ENCODE measurements at regions not wholly inside any gene's neighbourhood (a gene's known extent, or its start where the extent isn't known, plus 50 kb on each side); places are given as distances from the start of the nearest gene placed in this dataset.

DNA sequence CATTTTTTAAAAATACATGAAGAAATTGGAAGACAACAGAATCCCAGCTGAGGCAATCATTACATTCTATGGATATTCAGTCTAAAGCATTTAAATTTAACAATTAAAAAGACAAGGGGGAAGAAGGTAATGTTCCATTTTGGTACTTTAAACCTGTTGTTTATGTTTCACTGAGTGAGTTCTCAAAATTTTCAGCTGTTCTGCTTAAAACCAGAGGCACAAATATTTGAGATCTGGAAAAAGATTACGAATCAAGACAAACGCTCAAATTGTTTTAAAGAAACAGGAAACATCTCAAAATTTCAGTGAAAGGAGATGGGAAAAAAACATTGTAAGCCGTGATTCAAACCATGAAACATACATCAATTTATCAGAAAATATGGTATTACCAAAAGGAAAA is 656.2 kb upstream of the CHAC2 start:
- DNase-seq (ENCODE audit: insufficient read length, low spot score) (no peak), FAIRE-seq (no peak)
- TF ChIP-seq POU2F2 (IDR thresholded peaks at IDR 0.05; ENCODE audit: low read depth, low read length) (no peak), PAX5 (IDR thresholded peaks at IDR 0.05; ENCODE audit: insufficient read depth, low read length, severe bottlenecking) (no peak), SPI1 (IDR thresholded peaks at IDR 0.05; ENCODE audit: low read depth, low read length) (no peak), TAF1 (IDR thresholded peaks at IDR 0.05; ENCODE audit: low read depth, low read length) (no peak), POLR2AphosphoS5 (IDR thresholded peaks at IDR 0.05; ENCODE audit: low read depth, low read length) (no peak), POLR2A (IDR thresholded peaks at IDR 0.05; ENCODE audit: low read depth, low read length) (no peak)

DNA sequence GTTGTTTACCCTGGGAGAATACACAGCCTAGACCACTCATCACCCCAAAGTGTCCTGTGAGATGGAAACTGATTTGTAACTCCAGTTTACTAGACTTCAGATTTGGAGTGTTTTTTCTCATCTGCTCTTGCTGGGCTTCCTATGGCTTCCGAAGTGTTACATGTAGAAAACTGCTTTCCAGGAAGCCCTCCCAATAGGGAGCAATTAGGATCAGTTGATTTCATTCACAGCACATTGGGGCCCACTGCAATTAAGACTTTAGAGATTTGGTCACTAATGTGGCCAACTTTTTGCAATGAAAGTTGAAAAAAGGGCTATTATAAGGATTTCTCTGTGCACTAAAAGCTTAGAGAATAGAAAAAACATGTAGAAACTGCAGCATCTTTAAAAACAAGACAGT is 656.6 kb upstream of the CHAC2 start:
- TF ChIP-seq PAX5 (IDR thresholded peaks at IDR 0.05; ENCODE audit: insufficient read depth, low read length, severe bottlenecking) (no peak), POLR2AphosphoS5 (IDR thresholded peaks at IDR 0.05; ENCODE audit: low read depth, low read length) (no peak), TAF1 (IDR thresholded peaks at IDR 0.05; ENCODE audit: low read depth, low read length) (no peak), POU2F2 (IDR thresholded peaks at IDR 0.05; ENCODE audit: low read depth, low read length) (no peak), SPI1 (IDR thresholded peaks at IDR 0.05; ENCODE audit: low read depth, low read length) (no peak), POLR2A (IDR thresholded peaks at IDR 0.05; ENCODE audit: low read depth, low read length) (no peak)
- DNase-seq (ENCODE audit: insufficient read length, low spot score): no peak
- FAIRE-seq: no peak

DNA sequence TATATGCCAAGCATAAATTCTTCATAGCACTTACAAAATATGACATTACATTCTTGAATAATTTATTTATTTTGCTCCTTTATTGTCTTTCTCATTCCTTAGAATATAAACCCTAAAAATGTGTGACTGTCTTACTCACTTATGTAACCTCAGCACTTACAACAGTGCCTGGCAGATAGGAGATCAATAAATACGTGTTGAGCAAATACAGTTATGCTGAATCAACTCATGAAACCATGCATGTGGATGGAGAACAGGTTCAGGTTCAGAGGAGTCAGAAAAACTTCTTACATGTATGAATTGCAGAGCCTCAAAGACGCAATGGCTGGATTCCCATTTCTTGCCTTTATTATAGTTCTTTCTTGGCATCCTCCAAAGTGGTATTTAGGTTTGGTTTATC is 659.4 kb upstream of the CHAC2 start:
- DNase-seq (ENCODE audit: insufficient read length, low spot score) (no peak), FAIRE-seq (no peak)
- no peak for TF ChIP-seq POU2F2 (IDR thresholded peaks at IDR 0.05; ENCODE audit: low read depth, low read length)
- TF ChIP-seq POLR2AphosphoS5 (IDR thresholded peaks at IDR 0.05; ENCODE audit: low read depth, low read length): no peak
- no peak for TF ChIP-seq TAF1 (IDR thresholded peaks at IDR 0.05; ENCODE audit: low read depth, low read length)
- TF ChIP-seq POLR2A (IDR thresholded peaks at IDR 0.05; ENCODE audit: low read depth, low read length): no peak
- TF ChIP-seq SPI1 (IDR thresholded peaks at IDR 0.05; ENCODE audit: low read depth, low read length): no peak
- TF ChIP-seq PAX5 (IDR thresholded peaks at IDR 0.05; ENCODE audit: insufficient read depth, low read length, severe bottlenecking): no peak

DNA sequence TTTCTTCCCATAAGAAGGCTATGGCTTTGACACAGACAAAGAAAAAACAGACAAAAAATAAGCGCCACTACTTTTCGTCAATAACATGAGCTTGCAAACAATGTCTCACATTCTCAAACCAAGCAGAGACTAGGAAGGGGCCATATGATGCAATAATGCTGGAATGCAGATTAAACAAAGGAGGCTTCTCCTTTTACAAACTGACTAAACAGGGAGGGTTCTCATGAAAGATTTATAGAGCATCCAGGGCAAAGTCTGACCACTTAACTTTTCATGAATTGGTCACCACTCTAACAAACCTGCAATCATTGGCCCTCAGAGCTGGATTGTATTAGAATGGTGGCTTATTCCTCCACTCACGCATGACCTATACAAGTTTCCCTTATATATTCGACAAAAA is 663.3 kb upstream of the CHAC2 start:
- no peak for DNase-seq (ENCODE audit: insufficient read length, low spot score)
- TF ChIP-seq SPI1 (IDR thresholded peaks at IDR 0.05; ENCODE audit: low read depth, low read length): no peak
- TF ChIP-seq POU2F2 (IDR thresholded peaks at IDR 0.05; ENCODE audit: low read depth, low read length): no peak
- TF ChIP-seq TAF1 (IDR thresholded peaks at IDR 0.05; ENCODE audit: low read depth, low read length): no peak
- TF ChIP-seq PAX5 (IDR thresholded peaks at IDR 0.05; ENCODE audit: insufficient read depth, low read length, severe bottlenecking): no peak
- no peak for TF ChIP-seq POLR2A (IDR thresholded peaks at IDR 0.05; ENCODE audit: low read depth, low read length)
- no peak for TF ChIP-seq POLR2AphosphoS5 (IDR thresholded peaks at IDR 0.05; ENCODE audit: low read depth, low read length)
- no peak for FAIRE-seq

DNA sequence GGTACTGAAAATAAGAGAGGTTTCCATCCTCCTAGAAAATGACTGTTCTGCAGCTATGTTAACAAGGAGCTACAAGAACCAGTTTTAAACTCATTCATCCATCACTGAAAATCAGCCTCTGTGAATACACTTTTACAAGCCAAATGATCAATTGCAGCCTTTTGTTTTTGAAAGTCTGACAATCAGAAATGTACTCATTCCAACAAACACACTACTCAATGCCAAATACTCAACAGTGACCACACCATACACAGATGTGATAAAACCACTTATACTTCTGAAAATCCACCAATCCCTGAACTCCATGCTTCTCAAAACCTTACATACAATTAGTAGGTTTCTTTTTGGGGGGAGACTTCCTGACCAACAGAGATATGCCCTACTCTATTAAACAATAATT is 663.9 kb upstream of the CHAC2 start:
- TF ChIP-seq POU2F2 (IDR thresholded peaks at IDR 0.05; ENCODE audit: low read depth, low read length) (no peak), SPI1 (IDR thresholded peaks at IDR 0.05; ENCODE audit: low read depth, low read length) (no peak), POLR2A (IDR thresholded peaks at IDR 0.05; ENCODE audit: low read depth, low read length) (no peak), TAF1 (IDR thresholded peaks at IDR 0.05; ENCODE audit: low read depth, low read length) (no peak), PAX5 (IDR thresholded peaks at IDR 0.05; ENCODE audit: insufficient read depth, low read length, severe bottlenecking) (no peak), POLR2AphosphoS5 (IDR thresholded peaks at IDR 0.05; ENCODE audit: low read depth, low read length) (no peak)
- DNase-seq (ENCODE audit: insufficient read length, low spot score): no peak

DNA sequence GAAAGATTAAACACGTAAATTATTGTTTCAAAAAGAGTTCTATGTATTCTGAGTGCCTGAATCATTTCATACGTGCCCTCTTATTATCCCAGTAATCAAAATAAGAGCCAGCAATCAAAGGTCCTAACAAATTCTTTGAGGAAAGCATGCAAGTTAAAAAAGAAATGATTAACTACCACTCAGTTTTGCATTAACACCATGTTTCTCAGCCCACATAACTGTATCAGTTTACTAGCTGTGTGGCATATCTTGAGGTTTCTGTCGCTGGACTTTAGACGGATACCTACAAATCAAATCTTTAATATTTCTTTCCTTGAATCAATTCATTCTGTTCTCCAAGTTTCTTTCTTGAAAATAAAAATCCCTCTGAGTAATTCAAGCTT is 668.9 kb upstream of the CHAC2 start:
- DNase-seq (ENCODE audit: insufficient read length, low spot score) (no peak), FAIRE-seq (no peak)
- no peak for TF ChIP-seq POU2F2 (IDR thresholded peaks at IDR 0.05; ENCODE audit: low read depth, low read length)
- TF ChIP-seq POLR2A (IDR thresholded peaks at IDR 0.05; ENCODE audit: low read depth, low read length): no peak
- TF ChIP-seq POLR2AphosphoS5 (IDR thresholded peaks at IDR 0.05; ENCODE audit: low read depth, low read length): no peak
- TF ChIP-seq SPI1 (IDR thresholded peaks at IDR 0.05; ENCODE audit: low read depth, low read length): no peak

More for the DNA sequence above, 663.9 kb upstream of the CHAC2 start:
- no peak for FAIRE-seq

DNA sequence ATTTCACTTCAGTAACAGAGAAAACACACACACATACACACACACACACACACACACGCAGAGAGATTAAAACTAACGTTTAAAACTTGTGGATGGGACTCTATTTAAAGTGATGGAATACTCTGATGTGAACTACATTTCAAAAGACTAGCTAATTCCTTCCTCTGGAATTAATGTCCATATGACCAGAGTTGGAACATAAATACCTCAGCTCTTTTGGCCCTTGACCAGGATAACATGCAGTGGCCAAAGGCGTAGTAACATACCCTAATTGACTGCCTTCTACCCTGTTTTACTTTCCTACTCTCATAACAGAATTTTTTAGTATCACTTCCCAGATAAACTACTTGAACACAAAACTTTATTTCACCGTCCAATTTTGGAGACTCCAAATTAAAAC is 671.3 kb upstream of the CHAC2 start:
- FAIRE-seq (no peak), DNase-seq (ENCODE audit: insufficient read length, low spot score) (no peak)
- TF ChIP-seq POLR2AphosphoS5 (IDR thresholded peaks at IDR 0.05; ENCODE audit: low read depth, low read length) (no peak), TAF1 (IDR thresholded peaks at IDR 0.05; ENCODE audit: low read depth, low read length) (no peak), PAX5 (IDR thresholded peaks at IDR 0.05; ENCODE audit: insufficient read depth, low read length, severe bottlenecking) (no peak), POU2F2 (IDR thresholded peaks at IDR 0.05; ENCODE audit: low read depth, low read length) (no peak), POLR2A (IDR thresholded peaks at IDR 0.05; ENCODE audit: low read depth, low read length) (no peak), SPI1 (IDR thresholded peaks at IDR 0.05; ENCODE audit: low read depth, low read length) (no peak)

DNA sequence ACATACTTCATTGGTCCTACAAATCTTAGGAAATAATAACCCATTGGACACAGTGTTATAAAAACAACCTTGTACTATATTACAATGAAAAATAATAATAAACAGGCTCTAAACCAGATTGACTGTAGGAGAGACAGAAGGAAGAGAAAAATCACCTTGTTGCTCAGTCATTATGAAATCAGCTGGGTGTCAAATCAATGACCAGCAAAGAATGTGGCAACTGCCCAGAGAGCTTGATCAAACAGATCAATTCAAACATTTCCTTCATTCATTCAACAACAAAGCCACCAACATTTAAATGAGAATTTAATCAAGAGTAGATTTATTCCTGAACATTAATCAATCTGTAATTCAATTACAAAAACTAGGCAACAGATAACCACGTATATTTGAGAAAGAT is 671.9 kb upstream of the CHAC2 start:
- no peak for FAIRE-seq
- no peak for DNase-seq (ENCODE audit: insufficient read length, low spot score)
- no peak for TF ChIP-seq POU2F2 (IDR thresholded peaks at IDR 0.05; ENCODE audit: low read depth, low read length)
- no peak for TF ChIP-seq PAX5 (IDR thresholded peaks at IDR 0.05; ENCODE audit: insufficient read depth, low read length, severe bottlenecking)
- no peak for TF ChIP-seq POLR2A (IDR thresholded peaks at IDR 0.05; ENCODE audit: low read depth, low read length)
- TF ChIP-seq SPI1 (IDR thresholded peaks at IDR 0.05; ENCODE audit: low read depth, low read length): no peak
- no peak for TF ChIP-seq TAF1 (IDR thresholded peaks at IDR 0.05; ENCODE audit: low read depth, low read length)
- no peak for TF ChIP-seq POLR2AphosphoS5 (IDR thresholded peaks at IDR 0.05; ENCODE audit: low read depth, low read length)

DNA sequence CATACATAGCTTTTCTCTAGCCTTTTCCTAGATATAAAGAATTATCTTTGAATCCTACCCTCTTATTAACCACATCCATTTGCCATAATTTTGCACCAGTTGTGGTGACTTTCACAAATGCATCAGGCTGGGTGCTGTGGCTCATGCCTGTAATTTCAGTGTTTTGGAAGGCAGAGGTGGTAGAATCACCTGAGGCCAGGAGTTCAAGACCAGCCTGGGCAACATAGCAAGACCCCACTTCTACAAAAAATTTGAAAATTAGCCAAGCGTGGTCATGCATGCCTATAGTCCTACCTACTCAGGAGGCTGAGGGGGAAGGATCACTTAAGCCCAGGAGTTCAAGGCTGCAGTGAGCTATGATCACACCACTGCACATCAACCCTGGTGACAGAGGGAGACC is 672.4 kb upstream of the CHAC2 start:
- FAIRE-seq (no peak), DNase-seq (ENCODE audit: insufficient read length, low spot score) (no peak)
- no peak for TF ChIP-seq POU2F2 (IDR thresholded peaks at IDR 0.05; ENCODE audit: low read depth, low read length)
- TF ChIP-seq TAF1 (IDR thresholded peaks at IDR 0.05; ENCODE audit: low read depth, low read length): no peak
- no peak for TF ChIP-seq PAX5 (IDR thresholded peaks at IDR 0.05; ENCODE audit: insufficient read depth, low read length, severe bottlenecking)

DNA sequence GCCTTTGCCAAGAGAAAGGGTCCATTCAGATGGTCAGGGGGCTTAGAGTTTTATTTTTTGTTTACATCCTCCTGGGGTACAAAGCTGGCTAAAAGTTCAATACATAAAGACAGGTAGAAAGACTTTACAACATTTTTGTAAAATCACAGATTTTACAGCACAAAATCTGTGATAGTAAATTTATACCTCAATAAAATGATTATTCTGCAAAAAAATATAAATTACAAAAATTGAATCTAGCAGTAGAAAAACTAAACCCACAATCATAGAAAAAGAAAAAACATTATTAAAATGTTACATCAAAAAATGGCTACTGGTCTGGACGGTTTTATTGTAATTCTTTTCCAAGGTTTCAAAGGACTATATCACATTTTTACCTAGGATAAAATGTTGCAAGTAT is 674.2 kb upstream of the CHAC2 start:
- FAIRE-seq: no peak
- no peak for DNase-seq (ENCODE audit: insufficient read length, low spot score)
- TF ChIP-seq PAX5 (IDR thresholded peaks at IDR 0.05; ENCODE audit: insufficient read depth, low read length, severe bottlenecking) (no peak), POLR2AphosphoS5 (IDR thresholded peaks at IDR 0.05; ENCODE audit: low read depth, low read length) (no peak), POU2F2 (IDR thresholded peaks at IDR 0.05; ENCODE audit: low read depth, low read length) (no peak), POLR2A (IDR thresholded peaks at IDR 0.05; ENCODE audit: low read depth, low read length) (no peak), SPI1 (IDR thresholded peaks at IDR 0.05; ENCODE audit: low read depth, low read length) (no peak), TAF1 (IDR thresholded peaks at IDR 0.05; ENCODE audit: low read depth, low read length) (no peak)

Measured in GM12891 (cell line).